H9 (cell line): ENCODE measurements at regions not wholly inside any gene's neighbourhood (a gene's known extent, or its start where the extent isn't known, plus 50 kb on each side); places are given as distances from the start of the nearest gene placed in this dataset.

ENCODE experiments used
- DNase-seq: peaks from one replicate; pipeline ENCODE4 v3.0.0-alpha.2; 2017
- H2AFZ ChIP-seq: one replicate; pipeline ENCODE4 v1.6.1; 2013; ENCODE audit warnings: mild to moderate bottlenecking, low read length, control low read depth, moderate library complexity
- H2AK5ac ChIP-seq: 2 replicates; pipeline ENCODE4 v1.6.1; 2013; ENCODE audit warnings: low read length, control low read depth, mixed read lengths; ENCODE audit not compliant: insufficient read length
- H2BK120ac ChIP-seq: one replicate; pipeline ENCODE4 v1.6.1; 2013; ENCODE audit warnings: low read depth, mild to moderate bottlenecking, low read length, control low read depth, inconsistent platforms; ENCODE audit not compliant: poor library complexity, severe bottlenecking
- H2BK12ac ChIP-seq: 2 replicates; pipeline ENCODE4 v1.6.1; 2013; ENCODE audit warnings: low read length, control low read depth, mixed read lengths, low read depth; ENCODE audit not compliant: insufficient read length
- H2BK15ac ChIP-seq: 2 replicates; pipeline ENCODE4 v1.6.1; 2013; ENCODE audit warnings: low read depth, low read length, control low read depth
- H2BK20ac ChIP-seq: one replicate; pipeline ENCODE4 v1.6.1; 2013; ENCODE audit warnings: low read depth, mild to moderate bottlenecking, low read length, control low read depth, inconsistent platforms; ENCODE audit not compliant: poor library complexity, severe bottlenecking
- H2BK5ac ChIP-seq: 2 replicates; pipeline ENCODE4 v1.6.1; 2013; ENCODE audit warnings: low read length, control low read depth, mixed read lengths; ENCODE audit not compliant: insufficient read length
- H3K14ac ChIP-seq: 2 replicates; pipeline ENCODE4 v1.6.1; 2013; ENCODE audit warnings: low read length, control low read depth; ENCODE audit not compliant: insufficient read depth
- H3K18ac ChIP-seq: 2 replicates; pipeline ENCODE4 v1.6.1; 2013; ENCODE audit warnings: low read depth, mild to moderate bottlenecking, mixed read lengths, low read length, control low read depth; ENCODE audit not compliant: insufficient read length
- H3K23ac ChIP-seq: 2 replicates; pipeline ENCODE4 v1.6.1; 2013; ENCODE audit warnings: low read length, control low read depth, mixed read lengths, low read depth; ENCODE audit not compliant: insufficient read length
- H3K23me2 ChIP-seq: 2 replicates; pipeline ENCODE4 v1.6.1; 2013; ENCODE audit warnings: low read depth, mild to moderate bottlenecking, mixed read lengths, low read length, control low read depth; ENCODE audit not compliant: insufficient read length, poor library complexity, severe bottlenecking
- H3K27ac ChIP-seq: 2 replicates; pipeline ENCODE4 v1.5.1; 2013; ENCODE audit warnings: low read length, control low read depth, mixed read lengths, low read depth; ENCODE audit not compliant: insufficient read length
- H3K27me3 ChIP-seq: 2 replicates; pipeline ENCODE4 v1.6.1; 2013; ENCODE audit warnings: low read length, control low read depth, inconsistent platforms; ENCODE audit not compliant: insufficient read depth
- H3K4ac ChIP-seq: 2 replicates; pipeline ENCODE4 v1.6.1; 2013; ENCODE audit warnings: low read depth, mild to moderate bottlenecking, control low read depth, inconsistent platforms, low read length, moderate library complexity
- H3K4me1 ChIP-seq: 2 replicates; pipeline ENCODE4 v1.6.1; 2013; ENCODE audit warnings: low read length, control low read depth, inconsistent platforms; ENCODE audit not compliant: insufficient read depth
- H3K4me2 ChIP-seq: 2 replicates; pipeline ENCODE4 v1.6.1; 2013; ENCODE audit warnings: low read length, control low read depth, mixed read lengths; ENCODE audit not compliant: insufficient read length, insufficient read depth
- H3K56ac ChIP-seq: 2 replicates; pipeline ENCODE4 v1.6.1; 2013; ENCODE audit warnings: low read depth, mild to moderate bottlenecking, mixed read lengths, low read length, control low read depth; ENCODE audit not compliant: insufficient read length
- H3K79me1 ChIP-seq: 2 replicates; pipeline ENCODE4 v1.6.1; 2013; ENCODE audit warnings: low read depth, mild to moderate bottlenecking, moderate library complexity, low read length, control low read depth, inconsistent platforms; ENCODE audit not compliant: insufficient read depth, poor library complexity, severe bottlenecking
- H3K79me2 ChIP-seq: 2 replicates; pipeline ENCODE4 v1.6.1; 2013; ENCODE audit warnings: low read length, control low read depth, inconsistent platforms; ENCODE audit not compliant: insufficient read depth
- H3K9ac ChIP-seq: 2 replicates; pipeline ENCODE4 v1.6.1; 2013; ENCODE audit warnings: low read length, control low read depth, mixed read lengths; ENCODE audit not compliant: insufficient read length; ENCODE audit errors: extremely low read depth
- H3K9me3 ChIP-seq: one replicate; pipeline ENCODE4 v1.6.1; 2013; ENCODE audit warnings: low read depth, low read length, inconsistent platforms; ENCODE audit not compliant: control insufficient read depth
- H3T11ph ChIP-seq: one replicate; pipeline ENCODE4 v1.6.1; 2013; ENCODE audit warnings: mild to moderate bottlenecking, low read length, control low read depth, inconsistent platforms
- H4K20me1 ChIP-seq: one replicate; pipeline ENCODE4 v1.6.1; 2013; ENCODE audit not compliant: control insufficient read depth, insufficient read length, insufficient read depth
- H4K5ac ChIP-seq: 2 replicates; pipeline ENCODE4 v1.6.1; 2013; ENCODE audit warnings: low read depth, mild to moderate bottlenecking, mixed read lengths, low read length, control low read depth; ENCODE audit not compliant: insufficient read length
- H4K8ac ChIP-seq: replicated peaks from 2 replicates; pipeline ENCODE4 v1.6.1; 2013; ENCODE audit warnings: low read length, control low read depth, mixed read lengths, low read depth; ENCODE audit not compliant: insufficient read length
- H4K91ac ChIP-seq: 2 replicates; pipeline ENCODE4 v1.6.1; 2013; ENCODE audit warnings: low read depth, mild to moderate bottlenecking, moderate library complexity, mixed read lengths, low read length, control low read depth; ENCODE audit not compliant: insufficient read length
- H3K27ac Mint-ChIP-seq, 3 experiments: 2 replicates in 2 of 3; 3 replicates in 1 of 3; pipeline ENCODE4 v1.8.0; 2020 to 2021; ENCODE audit warnings: mixed read lengths in 3 of 3, mild to moderate bottlenecking in 1 of 3, moderate library complexity in 1 of 3
- H3K27me3 Mint-ChIP-seq: 2 replicates; pipeline ENCODE4 v1.8.0; 2021; ENCODE audit warnings: low read depth, mild to moderate bottlenecking, moderate library complexity, mixed read lengths
- H3K36me3 Mint-ChIP-seq, 3 experiments: 2 replicates in 2 of 3; 3 replicates in 1 of 3; pipeline ENCODE4 v1.8.0; 2020 to 2021; ENCODE audit warnings: low read depth in 3 of 3, mixed read lengths in 3 of 3; ENCODE audit not compliant: insufficient read depth in 1 of 3
- H3K4me1 Mint-ChIP-seq, 2 experiments: 2 replicates each; pipeline ENCODE4 v1.8.0; 2020; ENCODE audit warnings: mixed read lengths in 2 of 2
- H3K4me3 Mint-ChIP-seq, 2 experiments: 2 replicates in 1 of 2; 3 replicates in 1 of 2; pipeline ENCODE4 v1.8.0; 2020 to 2021; ENCODE audit warnings: mild to moderate bottlenecking in 2 of 2, mixed read lengths in 2 of 2, moderate library complexity in 1 of 2
- H3K9me3 Mint-ChIP-seq, 2 experiments: 2 replicates in 1 of 2; 3 replicates in 1 of 2; pipeline ENCODE4 v1.8.0; 2020; ENCODE audit warnings: mild to moderate bottlenecking in 2 of 2, mixed read lengths in 2 of 2, moderate library complexity in 1 of 2
- WGBS: extraction: QIAGEN DNeasy Blood & Tissue Kit; methylation state at CpG from one replicate; pipeline ENCODE4 v1.1.7; 2013; ENCODE audit warnings: missing lambda C conversion rate, low lambda C conversion rate, mixed read lengths; ENCODE audit not compliant: insufficient read length; ENCODE audit errors: extremely low coverage; 5-methylcytosine and 5-hydroxymethylcytosine counted together
- TF ChIP-seq, protein P1 (sequence below): fragments of 200-600 bp; sonication (generic); conservative IDR thresholded peaks from 3 replicates; pipeline ENCODE4 v1.8.0; 2021; ENCODE audit warnings: antibody characterized with exemption, mild to moderate bottlenecking

DNA sequence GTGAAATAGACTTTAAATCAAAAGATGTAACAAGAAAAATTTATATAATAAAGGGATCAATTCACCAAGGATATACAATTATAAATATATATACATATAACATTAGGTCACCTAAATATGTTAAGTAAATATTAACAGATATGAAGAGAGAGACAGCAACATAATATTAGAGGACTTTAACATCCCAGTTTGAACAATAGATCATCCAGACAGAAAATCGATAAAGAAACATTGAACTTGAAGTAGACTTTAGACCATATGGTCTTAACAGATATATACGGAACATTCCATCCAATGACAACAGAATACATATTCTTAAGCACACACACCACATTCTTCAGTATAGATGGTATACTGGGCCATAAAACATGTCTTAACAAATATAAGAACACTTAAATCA is 649.6 kb upstream of the SETBP1 start:
- no peak for DNase-seq
- peaks cover under 1% of the 10 kb centered on the region; the same call in 1 of the 2 replicates for H3K4me1 ChIP-seq
- H3K14ac ChIP-seq, result no peak overlapping the region
- H2BK5ac ChIP-seq, result no peak overlapping the region
- no peak overlapping the region for H3K4ac ChIP-seq
- H4K91ac ChIP-seq, result no peak overlapping the region
- TF ChIP-seq, protein P1, sequence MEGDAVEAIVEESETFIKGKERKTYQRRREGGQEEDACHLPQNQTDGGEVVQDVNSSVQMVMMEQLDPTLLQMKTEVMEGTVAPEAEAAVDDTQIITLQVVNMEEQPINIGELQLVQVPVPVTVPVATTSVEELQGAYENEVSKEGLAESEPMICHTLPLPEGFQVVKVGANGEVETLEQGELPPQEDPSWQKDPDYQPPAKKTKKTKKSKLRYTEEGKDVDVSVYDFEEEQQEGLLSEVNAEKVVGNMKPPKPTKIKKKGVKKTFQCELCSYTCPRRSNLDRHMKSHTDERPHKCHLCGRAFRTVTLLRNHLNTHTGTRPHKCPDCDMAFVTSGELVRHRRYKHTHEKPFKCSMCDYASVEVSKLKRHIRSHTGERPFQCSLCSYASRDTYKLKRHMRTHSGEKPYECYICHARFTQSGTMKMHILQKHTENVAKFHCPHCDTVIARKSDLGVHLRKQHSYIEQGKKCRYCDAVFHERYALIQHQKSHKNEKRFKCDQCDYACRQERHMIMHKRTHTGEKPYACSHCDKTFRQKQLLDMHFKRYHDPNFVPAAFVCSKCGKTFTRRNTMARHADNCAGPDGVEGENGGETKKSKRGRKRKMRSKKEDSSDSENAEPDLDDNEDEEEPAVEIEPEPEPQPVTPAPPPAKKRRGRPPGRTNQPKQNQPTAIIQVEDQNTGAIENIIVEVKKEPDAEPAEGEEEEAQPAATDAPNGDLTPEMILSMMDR, result no peak
- H3K23me2 ChIP-seq, result no peaks in the 10 kb centered on the region
- no peak overlapping the region for H2BK20ac ChIP-seq
- no peak overlapping the region for H2AFZ ChIP-seq
- H4K8ac ChIP-seq, result no peak overlapping the region
- no peaks in the 10 kb centered on the region for H3K79me1 ChIP-seq
- no peak overlapping the region for H3K4me2 ChIP-seq
- no peaks in the 10 kb centered on the region for H4K20me1 ChIP-seq
- H2BK120ac ChIP-seq, result no peak overlapping the region
- H3K36me3 Mint-ChIP-seq, result peaks cover 6 to 22% (median 19%) of the 10 kb centered on the region in 3 experiments; a peak in 6 of 7 replicates
- no peak overlapping the region for H3K9ac ChIP-seq
- H4K5ac ChIP-seq, result no peak overlapping the region
- H3K27me3 Mint-ChIP-seq, result no peaks in the 10 kb centered on the region
- WGBS, result no CpG with 5 or more reads among the region's 2 CpGs
- no peak overlapping the region for H2BK15ac ChIP-seq
- H3K56ac ChIP-seq, result no peak overlapping the region
- no peak overlapping the region for H2BK12ac ChIP-seq
- no peak overlapping the region for H3K4me3 Mint-ChIP-seq
- H3K9me3 Mint-ChIP-seq, result peaks cover 12 to 19% of the 10 kb centered on the region in 2 experiments
- peaks cover 10% of the 10 kb centered on the region for H3K9me3 ChIP-seq
- H3K23ac ChIP-seq, result no peak overlapping the region
- no peak overlapping the region for H3K18ac ChIP-seq
- H3K27ac Mint-ChIP-seq, result no peak overlapping the region
- H3T11ph ChIP-seq, result no peak overlapping the region
- no peak overlapping the region for H3K27ac ChIP-seq
- no peak overlapping the region for H2AK5ac ChIP-seq
- peaks cover 0 to 4% of the 10 kb centered on the region in 2 experiments; a peak in 3 of 4 replicates for H3K4me1 Mint-ChIP-seq
- H3K79me2 ChIP-seq, result no peaks in the 10 kb centered on the region
- no peaks in the 10 kb centered on the region for H3K27me3 ChIP-seq
